CD4-positive, alpha-beta T cell treated with Interferon alpha-2 for 1 hour (primary cell): ENCODE measurements at regions not wholly inside any gene's neighbourhood (a gene's known extent, or its start where the extent isn't known, plus 50 kb on each side); places are given as distances from the start of the nearest gene placed in this dataset.

ENCODE experiments used
- DNase-seq, 2 donors: peaks; one replicate each; pipeline ENCODE4 v3.0.0-alpha.2; 2020 to 2022

DNA sequence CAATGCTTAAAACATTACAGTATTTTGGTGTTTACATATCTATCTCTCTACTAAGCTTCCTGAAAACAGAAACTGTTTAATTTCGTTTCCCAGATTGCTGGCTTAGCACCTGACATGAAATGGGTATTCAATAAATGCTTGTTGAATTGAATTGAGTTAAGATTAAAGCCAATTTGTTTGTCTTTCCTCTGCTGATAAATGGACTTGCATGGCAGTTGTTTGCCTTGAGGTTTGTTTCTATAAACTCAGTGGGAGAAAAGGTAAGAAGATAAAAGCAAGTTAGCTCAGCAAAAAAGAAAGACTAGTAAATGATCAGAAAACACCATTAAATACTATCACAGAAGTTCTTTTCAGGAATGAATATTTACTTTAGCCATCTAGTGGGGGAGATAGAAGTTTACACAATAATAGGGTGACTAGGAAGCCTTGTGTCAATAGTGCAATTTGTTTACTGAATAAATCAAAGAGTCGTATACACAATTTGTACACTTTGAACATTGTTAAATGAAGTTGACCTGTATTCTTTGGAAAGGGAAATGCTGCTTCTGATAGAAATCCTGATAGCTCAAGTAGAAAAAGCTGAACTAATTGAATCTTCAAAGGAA is 754.5 kb upstream of the FAM98A start:
- DNase-seq = no peak

GRCh38 chr2:34349527-34349926 is 750.4 kb upstream of the FAM98A start:
- no peak for DNase-seq

DNA sequence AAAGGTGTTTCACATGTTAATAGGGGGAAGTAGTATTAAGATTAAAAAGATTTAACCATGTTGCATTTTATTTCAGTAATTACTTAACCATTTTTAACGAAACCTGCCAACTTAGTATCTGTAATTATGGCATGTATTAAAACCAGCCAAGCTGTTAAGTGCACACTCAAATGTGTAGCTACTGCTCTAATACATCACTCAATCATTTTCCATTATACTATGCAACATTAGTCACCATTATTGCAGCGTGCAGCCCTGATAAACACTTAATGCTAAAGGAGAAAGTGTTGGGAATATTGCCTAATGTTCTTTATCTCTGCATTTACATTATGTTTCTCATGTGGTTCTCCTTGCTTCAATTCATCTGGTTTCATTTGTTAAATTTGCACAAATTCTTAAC is 745.9 kb upstream of the FAM98A start:
- DNase-seq = no peak

DNA sequence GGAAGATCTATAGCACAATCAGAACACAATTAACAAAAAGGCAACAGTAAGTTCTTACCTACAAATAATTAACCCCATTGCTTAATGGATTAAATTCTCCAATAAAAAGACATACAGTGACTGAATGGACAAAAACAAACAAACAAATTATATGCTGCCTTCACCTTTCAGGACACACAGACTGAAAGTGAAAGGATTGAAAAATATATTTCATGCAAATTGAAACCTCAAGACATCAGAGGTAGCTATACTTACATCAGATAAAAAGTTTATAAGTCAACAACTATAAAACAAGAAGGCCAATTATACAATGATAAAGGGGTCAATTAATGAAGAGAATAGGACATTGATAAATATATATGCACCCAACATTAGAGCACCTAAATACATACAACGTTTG is 741.2 kb upstream of the FAM98A start:
- DNase-seq = no peak

GRCh38 chr2:34337735-34338134 is 738.6 kb upstream of the FAM98A start:
- DNase-seq = no peak

- no peak for DNase-seq
Measured at GRCh38 chr2:34332813-34333212, 733.7 kb upstream of the FAM98A start.

DNA sequence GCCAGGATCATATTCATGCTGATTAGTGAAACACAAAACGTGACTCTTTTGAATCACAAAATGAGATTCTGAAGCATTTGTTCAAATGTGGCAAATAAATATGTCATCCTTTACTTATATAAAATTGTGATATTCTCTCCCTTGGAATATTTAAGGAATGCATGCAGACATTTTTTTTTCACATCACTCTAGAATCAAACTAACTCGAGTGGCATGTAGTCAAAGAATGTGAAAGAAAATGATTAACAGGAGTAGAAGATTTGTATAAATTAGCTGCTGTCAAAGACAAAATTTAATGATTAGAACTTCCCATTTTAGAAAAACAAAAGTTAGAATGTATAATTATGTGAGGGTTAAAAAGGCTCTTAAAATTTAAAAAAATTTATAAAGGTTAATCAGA is 721.0 kb upstream of the FAM98A start:
- DNase-seq = no peak

GRCh38 chr2:34317797-34318196 is 718.7 kb upstream of the FAM98A start:
- no peak for DNase-seq

DNA sequence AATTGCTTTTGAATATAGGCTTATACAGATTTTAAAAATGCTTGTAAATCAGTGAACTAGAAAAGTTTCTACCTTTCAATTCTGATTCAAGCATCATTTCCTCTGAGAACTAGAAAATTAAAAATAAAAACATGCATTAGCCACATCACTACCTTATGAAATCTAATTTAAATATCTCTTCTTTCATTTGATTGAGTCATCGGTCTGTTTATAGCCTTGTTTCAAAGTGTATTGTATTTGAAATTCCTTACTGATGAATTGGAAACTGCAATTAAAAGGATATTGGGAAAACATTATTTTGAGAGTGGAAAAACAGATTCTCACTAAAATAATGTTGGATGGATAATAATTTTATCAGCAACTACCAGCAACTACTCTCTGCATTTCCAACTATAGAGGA is 717.7 kb upstream of the FAM98A start:
- no peak for DNase-seq

DNA sequence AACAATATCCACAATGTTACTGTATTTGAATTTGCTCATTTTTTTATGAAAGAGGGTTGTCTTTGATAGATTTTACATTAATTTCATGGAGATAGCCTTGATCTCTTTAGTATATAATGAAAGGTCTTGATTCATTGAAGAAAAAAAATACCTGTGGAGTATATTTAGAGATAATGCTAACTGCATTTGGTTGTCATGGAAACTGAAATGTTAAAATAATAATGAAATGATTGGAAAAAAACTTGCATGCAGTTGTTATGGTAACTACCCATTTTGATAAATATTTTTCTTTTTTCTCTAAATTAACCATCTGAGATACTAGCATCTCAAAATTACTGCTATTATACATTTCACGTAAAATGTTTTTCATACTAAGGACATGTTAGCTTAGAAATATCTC is 712.7 kb upstream of the FAM98A start:
- no peak for DNase-seq

GRCh38 chr2:34308140-34308539 is 709.0 kb upstream of the FAM98A start:
- no peak for DNase-seq

DNA sequence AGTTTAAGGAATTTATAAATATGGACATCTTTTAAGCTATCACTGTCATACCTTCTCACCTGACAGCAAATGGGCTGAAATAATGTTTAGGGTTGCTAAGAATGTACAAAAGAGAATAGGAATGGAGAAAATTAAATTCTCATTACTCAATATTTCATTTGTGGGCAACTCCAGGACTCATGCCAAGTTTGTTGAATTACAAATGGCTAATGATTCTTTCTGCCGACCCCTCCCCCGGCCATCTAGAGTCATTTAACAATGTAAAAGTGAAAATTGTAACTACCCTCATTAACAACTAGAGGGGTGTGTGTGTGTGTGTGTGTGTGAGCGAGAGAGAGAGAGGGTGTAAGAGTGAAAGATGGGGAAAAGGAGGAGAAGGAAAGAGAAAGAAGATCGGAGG is 708.5 kb upstream of the FAM98A start:
- no peak for DNase-seq

DNA sequence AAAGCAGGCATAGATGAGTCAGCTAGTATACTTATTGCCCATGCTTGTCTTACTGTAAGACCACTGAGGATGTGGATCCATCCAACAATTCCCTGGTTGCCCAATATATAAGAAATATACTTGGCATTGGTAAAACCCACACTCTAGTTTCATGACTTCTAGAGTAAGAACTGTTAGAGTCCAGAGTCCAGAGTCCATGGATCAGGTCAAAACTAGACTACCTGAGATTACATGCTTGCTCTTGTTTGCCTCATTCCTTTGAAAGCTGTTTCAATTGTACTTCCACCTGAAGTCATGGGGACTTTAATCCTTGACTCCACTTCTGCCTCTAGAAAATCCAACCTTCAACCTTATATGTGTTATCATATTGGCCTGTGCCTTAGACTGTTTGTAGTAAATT is 707.6 kb upstream of the FAM98A start:
- DNase-seq = no peak

DNA sequence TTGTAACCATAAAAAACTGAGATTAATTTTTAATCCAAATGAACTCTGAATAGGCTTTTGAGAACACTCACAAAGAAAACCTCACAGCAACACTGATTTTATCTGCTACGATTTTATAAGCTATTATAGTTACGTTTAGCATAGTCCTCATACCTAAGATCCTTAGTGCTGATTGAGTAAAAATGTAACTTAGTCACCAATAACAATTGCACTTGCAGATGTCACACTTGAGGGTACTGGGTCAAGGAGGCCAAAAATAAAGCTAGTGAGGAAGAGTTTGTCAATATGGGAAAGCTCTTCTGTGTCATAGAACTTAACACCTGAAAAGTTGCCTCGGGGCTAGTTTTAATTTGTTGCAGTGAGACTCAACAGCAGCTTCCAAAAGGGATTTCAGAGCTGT is 706.5 kb upstream of the FAM98A start:
- no peak for DNase-seq

- DNase-seq = no peak
Measured at GRCh38 chr2:34294961-34295360, 695.9 kb upstream of the FAM98A start.

DNA sequence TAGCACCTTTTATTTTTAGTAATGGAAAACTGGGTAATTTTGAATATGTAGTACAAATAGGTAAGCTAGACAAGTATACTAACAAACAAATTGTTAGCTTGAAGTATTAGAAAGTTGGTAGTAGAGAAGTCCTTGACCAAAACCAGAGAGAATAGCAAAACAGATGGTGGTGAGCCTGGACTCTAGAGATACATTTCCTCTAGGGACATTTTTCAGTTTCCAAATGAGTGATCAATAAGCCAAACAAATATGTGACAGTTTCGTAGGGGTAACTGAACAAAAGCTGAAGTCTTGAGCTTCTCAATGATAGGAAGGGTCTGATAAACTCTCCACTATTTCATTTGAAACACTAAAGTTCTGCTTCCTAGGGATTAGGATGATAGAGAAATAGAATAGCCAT is 692.0 kb upstream of the FAM98A start:
- no peak for DNase-seq

DNA sequence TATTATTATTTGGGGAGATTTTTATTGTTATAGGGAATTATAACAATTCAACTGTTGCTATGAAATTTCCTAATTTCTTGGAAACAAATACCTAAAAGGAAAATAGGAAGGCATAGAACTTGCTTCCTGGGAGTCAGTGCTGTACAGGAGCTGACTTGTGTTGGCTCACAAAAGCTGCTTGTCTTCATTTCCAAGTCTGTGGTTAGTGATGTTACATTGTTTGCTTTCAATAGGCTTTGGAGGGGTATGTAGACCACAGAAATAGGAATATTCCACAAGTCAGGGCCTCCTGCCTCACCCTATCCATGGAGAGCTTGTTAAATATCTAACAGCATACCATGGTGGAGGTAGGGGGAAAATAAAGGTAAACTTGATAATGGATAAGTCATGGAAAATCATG is 688.9 kb upstream of the FAM98A start:
- no peak for DNase-seq

DNA sequence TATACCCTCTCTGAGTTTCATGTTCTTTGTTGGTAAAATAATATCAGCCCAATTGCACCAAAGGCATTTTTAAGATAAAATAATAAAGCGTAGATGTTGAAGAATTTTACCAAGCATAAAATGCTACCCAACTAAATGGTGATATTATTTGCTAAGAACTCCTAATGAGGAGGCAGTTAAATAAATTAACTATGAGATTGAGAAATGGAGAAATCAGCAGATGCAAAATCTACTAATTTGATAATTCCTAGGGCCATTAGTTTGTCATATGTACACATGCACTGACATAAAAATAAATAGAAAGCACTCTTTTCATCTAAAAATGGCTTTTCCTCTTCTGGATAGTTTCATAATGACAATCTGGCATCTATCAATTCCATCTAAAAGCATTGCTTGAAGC is 681.5 kb upstream of the FAM98A start:
- DNase-seq = no peak

DNA sequence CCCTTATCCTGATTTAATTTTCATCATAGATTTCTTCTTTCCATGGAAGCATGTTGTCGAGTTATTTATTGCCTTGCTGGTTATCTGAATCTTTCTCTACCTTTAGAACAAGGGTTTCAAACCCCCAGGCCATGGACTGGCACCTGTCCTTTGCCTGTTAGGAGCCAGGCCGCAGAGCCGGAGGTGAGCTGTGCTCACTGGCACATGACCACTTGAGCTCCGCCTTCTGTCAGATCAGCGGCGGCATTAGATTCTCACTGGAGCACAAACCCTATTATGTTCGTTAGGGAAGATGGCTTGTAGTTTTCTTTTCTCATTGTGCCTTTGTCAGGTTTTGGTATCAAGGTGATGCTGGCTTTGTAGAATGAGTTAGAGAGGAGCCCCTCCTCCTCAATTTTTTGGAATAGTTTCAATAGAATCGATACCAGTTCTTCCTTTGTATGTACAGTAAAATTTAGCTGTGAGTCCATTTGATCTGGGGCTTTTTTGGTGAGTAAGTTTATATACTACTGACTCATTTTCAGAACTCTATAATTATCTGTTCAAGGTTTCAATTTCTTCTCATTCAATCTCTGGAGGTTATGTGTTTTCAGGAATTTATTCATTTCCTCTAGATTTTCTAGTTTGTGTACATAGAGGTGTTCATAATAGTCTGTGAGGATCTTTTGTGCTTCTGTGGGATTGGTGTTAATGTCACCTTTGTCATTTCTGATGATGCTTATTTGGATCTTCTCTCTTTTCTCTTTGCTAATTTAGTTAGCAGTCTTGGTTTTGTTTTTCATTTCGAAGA is 668.0 kb upstream of the FAM98A start:
- DNase-seq = no peak

GRCh38 chr2:34261701-34262100 is 662.6 kb upstream of the FAM98A start:
- no peak for DNase-seq

DNA sequence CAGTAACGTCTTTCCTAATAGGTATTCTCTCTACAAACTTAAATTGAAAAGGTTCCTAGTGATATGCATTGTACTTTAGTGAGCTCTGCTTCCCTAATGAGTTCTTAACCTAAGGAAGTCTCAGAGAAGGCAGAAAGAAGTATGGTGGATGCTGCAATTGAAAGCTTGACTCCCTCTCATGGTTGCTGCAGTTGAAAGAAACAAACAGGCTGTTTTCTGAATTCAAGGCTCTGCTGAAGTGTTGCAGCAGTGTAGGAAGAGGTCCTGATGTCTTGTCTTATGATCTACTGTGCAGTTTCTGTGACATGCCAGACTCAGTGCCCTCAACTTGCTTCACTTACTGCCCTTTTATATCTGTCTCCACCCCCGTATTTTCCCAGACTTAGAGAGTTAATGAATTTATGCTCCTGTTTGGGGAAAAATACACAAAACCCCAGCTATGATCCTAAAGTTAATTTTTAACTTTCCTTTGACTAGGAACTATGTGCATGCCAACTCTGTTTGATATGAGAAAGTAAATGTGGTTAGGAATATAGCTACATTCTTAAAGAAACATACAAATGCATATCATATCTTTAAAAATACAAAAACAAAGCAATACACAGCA is 655.3 kb upstream of the FAM98A start:
- DNase-seq = no peak

DNA sequence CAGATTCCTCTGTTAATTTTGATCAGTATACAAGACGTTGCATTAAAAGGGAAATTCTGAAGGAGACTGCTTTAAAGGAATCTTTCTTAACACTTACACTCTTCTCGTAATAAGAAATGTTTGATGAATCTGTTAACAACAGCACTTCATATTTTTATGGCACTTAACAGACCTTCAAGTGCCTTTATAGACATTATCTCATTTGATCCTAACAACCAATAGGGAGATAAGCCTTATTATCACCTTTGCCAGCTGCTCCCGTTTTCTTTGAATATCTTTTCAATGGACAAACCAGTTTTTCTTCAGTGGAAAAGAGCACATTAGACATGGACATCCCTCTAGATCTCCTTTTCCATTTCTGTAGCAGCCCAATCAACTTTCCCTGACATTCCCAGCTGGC is 653.0 kb upstream of the FAM98A start:
- DNase-seq = no peak

DNA sequence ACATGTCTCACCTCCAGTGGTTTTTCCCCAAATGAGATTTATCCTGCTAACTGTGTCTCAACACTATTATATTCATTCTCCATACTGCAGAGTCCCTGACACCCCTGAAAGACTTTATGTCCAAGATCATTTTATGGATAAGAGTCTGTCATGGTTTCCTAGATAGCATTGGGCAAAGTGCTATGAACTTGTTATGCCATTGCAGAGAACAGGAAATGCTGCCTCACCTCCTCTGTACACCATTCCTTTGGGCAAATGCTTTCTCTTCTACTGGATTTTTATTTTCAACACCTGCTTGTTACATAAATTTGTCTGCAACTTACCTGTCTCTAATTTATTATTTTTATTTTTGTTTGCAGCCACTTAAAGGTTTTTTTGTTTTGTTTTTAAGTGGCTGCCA is 652.5 kb upstream of the FAM98A start:
- DNase-seq = no peak

DNA sequence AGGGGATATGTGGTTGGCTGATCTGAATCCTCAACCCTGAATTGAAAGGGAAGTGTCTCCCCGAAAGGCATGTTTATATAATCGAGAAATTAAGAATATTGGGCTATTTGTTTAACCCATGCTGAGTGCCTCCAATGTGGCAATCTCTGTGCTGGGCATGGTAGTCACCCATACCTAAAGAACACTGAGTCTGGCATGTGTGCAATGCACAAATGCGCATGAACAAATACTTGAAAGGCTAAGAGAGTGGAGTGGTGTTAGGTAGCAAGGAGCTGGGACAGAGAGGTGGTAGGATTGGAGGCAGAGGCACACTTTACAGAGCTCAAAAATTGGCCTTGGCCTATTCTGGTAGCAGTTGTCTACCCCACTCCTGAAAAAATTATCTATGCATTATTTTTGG is 645.1 kb upstream of the FAM98A start:
- no peak for DNase-seq

DNA sequence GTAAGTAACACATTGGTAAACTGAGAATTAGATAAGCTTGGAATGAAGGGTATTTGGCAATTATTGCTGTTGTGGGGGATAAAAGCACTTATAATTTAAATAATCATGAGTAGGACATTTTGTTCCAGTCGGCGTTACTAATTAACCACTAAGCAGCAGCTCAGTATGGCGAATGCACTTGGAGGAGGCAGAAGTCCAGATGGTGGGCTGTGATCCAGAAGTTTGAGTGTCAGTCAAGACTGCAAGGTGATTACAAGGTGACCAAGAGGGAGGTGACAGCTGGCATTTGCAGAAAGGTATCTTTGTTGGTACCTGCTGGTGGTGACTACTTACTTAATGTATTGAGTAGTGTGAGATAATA is 643.6 kb upstream of the FAM98A start:
- DNase-seq = no peak
